SKM-1 treated with dmso at 0.1 percent for 144 hours (cell line): ENCODE measurements at regions not wholly inside any gene's neighbourhood (a gene's known extent, or its start where the extent isn't known, plus 50 kb on each side); places are given as distances from the start of the nearest gene placed in this dataset.

Experiments
- DNase-seq: peaks from one replicate; lab custom pipeline; 2025; ENCODE audit not compliant: unreplicated experiment; lab: John Stamatoyannopoulos, UW

DNA sequence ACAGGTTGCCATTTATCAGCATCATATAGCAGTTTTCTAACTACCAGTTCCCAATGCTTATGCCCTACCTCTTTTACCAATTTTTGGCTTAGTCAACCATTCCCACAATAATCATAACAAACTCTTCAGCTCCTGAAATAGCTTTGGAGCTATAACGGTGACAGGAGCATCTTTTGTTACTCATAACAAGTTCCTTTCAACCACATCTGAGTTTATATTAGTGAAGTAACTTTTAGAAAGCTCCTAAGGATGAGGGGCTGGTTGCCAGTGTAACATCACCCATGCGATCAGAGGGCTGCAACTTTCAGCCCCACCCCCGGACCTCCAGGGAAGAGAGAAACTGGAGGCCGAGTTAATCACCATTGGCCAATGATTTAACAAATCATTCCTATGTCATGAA is 495.3 kb upstream of the RASGRP1 start:
- no peak for DNase-seq

DNA sequence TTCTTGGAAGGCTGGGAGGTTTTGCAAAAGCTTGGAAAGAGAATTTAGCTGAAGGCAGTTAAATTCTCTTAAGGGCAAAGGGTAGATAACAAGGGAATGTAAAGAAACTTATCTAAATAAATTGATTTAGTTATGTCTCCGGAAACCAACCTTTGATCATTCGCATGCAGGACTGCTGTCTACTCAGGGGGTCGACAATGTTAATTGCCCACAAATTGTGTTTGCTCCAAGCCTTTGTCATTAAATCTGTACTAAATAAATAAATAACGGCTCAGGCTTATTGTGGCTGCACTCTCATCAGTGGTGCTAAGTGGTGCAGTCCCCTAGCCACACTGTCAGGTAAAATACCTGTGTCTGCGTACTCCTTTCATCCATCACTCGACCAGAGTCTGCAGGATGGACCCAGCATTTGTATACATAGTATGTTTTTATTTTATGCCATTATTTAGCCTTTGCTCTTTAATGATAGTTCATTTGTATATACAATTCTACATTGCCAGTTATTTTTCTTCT is 497.4 kb upstream of the RASGRP1 start:
- no peak for DNase-seq

DNA sequence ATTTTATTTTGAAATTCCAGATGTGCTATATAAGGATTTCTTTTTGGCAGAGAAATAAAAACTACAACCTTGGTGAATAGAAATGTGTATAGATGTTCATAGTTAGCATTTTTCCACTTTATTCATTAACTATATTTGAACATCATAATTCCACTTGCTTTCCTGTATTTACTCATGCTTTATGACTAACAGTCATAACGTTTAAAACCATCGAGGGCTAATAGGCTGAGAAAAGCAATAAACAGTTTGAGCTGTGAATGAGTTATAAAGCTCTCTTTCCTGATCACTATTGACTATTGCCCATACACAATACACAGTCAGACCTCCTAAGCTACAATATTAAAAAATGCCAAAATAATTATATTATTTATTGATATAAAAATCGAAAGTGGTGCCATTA is 502.1 kb upstream of the RASGRP1 start:
- DNase-seq, result no peak

DNA sequence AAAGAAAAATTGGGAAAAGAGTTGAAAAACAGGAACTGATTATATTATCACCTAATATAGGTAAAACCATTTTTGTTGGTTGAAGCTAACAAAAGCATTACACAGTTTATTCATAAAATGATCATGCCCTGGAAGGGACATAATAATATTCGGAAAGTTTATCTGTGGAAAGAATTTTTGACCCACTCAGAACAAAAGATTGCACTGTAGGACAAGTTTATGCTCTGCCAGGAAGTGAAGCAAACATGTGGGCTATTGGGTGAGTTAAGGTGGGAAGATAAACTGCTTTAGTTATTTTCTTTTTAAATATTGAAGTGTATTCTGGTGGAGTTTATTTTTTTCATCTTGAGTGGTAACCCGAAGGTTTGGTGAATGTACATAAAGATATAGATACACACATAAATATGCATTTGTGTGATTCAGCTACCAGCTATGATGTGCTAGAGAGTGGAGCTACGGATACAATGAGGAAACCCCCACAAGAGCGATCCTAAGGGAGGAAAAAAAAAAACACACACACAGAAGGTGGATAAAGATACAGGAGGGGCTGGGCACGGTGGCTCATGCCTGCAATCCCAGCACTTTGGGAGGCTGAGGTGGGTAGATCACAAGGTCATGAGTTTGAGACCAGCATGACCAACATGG is 506.4 kb upstream of the THBS1 start:
- no peak for DNase-seq

DNA sequence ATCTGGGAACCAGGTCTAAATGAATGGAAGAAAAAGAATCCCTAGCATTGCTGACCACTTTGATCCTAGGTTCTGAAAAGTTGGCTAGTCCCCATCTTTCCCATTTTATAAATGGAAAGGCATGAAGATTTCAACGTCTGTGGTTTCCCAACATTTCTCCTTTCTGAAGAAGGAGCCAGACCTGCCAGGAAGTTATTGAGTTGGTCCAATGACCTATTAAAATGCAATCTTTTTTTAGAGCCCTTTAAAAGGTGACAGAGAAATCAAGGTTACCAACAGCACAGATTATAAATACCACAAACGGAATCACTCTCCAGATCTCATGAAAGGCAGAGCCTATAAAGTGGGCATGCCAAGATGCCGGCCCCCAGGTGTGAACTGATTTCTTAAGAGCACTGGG is 505.6 kb upstream of the THBS1 start:
- no peak for DNase-seq

DNA sequence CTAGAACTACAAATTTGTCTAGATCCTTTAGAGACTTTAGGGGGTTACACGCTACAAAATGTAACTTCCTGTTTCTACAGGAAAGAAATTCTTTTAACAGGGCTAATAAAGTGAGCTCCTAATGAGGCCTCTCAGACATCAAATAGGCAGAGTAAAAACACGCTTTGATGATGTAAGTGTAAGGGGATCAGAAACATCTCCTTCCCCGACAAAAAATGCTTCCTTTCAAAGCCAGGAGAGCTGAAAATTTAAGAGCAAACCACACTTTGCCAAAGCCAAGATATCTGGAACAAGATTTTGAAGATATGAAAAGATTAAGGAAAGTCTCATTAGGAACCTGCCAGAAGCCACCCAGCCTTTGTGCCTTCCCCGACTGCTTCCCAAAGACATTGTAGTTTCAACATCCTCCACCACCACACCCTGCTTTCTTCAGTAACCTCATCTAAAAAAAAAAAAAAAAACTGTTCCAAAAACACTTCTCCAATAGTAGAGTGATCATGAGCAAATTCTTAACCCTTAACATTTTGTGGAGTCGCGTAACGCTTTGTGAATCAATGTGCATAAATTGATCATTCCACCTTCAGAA is 505.0 kb upstream of the THBS1 start:
- DNase-seq, result peak; percentile 9

DNA sequence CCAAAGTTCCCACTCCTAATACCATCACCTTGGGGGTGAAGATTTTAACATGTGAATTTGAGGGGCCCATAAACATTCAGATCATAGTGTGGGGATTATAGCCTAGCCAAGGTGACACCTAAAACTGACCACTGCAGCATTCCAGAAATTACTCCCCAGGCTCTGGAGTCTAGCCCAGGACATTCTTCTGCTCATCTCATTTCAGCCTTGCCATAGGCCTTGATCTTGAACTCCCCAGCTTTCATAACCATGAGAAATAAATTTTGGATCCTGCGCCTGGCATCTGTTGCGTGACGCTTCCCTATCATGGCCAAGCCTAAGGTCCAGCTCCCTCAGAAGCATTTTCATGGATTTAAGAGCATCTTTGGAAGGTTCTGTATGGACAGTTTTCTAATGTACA is 502.9 kb upstream of the THBS1 start:
- DNase-seq, result no peak

DNA sequence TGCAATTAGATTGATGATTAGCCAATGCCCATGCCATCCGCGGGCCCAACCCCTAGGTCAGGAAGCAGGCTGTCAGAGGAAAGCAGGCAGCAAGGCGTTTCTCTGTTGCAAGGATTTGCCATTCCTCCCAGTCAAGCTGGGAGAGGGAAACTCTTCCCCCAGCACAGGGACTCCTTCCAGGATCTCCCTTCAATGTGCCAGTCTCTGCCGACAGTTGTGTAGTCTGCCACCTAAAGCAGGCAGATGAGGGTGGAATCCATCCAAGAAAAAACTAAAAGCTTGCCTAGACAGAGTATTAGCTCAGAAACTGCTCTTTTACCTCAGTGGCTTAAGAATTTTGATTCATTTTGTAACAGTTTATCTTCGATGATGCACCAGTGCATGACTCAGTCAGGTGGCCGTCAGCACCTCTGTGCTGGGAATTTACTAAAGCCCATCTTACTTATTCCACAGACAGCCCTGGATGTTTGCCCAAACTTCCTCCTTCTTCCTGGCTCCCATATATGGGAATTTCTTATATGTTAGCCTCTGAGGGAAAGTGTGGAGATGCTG is 501.5 kb upstream of the THBS1 start:
- DNase-seq, result no peak

DNA sequence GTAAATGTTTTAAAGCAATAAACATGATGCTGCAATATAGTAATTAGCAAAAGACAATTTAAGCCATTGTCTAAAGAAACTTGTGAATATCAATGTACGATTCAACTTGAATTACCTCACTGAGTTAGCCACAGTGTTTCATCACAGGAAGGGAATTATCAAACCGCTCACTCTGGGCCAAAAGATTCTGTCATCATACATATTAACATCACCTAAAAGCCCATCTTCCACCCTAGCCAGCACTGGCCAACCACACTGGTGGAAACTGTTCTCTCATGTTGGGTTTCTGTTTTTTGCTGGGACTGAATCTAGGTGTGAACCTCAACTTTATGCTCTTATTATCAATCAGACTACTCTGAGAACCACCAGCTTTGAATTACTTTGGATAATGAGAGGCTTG is 497.7 kb upstream of the THBS1 start:
- peak; percentile 84 for DNase-seq

DNA sequence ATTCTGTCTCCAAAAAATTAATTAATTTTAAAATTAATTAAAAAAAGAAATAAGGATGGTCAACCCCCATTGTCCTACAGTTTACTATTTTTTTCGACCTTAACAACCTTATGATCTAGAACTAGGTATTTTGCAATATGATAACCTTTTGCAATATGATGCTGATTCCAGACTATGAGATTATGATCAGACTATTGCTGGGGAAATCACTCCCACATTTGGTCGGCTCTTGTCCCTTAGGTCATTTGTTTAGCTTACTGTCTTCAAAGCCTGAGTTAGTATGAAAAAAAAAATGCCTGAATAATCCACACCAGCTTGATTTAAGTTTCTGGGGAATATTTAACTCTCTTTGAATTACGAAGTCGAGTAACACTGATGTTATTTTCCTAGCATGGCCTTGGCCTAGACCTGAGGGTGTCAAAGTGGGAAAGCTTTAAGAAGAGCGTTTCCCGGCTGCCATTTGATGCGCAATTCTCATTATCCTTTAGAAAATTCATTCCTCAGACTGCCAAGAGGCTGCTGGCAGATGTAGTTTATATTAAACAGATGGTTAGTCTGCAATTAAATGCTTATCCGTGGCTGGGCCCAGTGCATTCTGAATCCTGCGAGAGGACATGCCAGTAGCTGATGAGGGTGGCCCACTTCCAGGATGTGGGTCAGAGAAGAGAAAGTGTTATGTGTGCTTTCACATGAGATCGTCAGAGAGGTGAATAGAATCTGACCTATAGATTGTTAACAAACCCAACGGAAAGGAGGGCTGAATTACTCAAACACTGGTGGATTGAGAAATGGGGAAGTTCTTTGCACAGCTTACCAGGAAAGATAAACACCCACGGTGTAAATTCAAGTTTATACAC is 496.0 kb upstream of the THBS1 start:
- DNase-seq, result peak; percentile 89

DNA sequence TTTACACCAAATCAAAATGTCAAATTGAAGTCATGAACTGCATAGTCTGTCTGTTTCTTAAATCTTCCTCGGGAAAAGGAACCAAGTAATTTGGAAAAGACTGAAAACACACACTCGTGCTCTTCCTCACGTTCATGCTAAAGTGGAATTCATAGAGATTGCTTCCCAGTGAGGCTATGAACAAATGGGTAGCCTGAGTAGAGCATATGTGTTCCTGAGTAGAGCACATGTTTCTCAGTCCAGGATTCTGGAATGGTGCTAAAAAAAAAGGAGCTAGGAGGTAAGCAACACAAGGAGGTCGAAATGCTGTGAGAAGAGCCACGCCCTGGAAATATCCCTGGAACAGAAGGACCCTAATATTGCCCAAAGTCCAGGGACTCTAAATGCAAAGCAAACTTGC is 494.2 kb upstream of the THBS1 start:
- DNase-seq, result no peak

DNA sequence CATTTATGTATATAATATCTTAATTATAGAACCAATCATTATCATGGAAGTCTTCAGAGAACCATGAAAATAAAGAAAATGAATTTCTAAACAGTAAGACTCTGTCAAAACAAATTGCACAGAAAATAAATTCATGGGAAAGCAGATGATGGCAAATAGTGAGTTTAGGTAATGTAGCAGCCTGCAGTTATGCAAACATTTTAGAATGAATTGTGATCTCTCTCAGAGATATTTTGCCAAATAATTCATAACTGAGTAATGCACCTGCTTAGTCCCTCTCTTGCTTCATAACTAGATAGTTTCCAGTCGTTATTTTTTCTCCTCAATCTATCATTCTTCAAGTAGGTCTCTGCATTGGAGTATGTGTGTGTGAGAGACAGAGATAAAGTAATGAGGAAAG is 492.7 kb upstream of the THBS1 start:
- DNase-seq, result no peak

DNA sequence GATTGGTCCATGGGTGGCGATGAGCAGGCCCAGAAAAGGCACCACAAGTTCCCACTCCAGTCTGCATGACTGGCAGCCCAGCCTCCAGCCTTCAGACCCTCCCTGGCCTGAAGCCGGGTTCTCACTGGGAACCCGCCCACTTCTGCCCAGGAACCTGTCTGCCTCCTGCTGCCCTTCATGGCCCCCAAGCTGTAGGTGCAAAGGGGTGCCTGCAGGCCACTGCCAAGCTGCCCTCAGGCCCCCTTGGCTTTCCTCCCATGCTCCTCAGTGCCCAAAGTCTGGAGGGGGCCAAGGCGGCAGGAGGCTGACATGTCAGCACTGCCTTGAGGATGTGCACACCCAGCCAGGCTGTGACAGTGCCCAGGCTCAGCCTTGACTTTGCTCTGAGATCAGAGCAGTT is 488.5 kb upstream of the THBS1 start:
- DNase-seq, result no peak

DNA sequence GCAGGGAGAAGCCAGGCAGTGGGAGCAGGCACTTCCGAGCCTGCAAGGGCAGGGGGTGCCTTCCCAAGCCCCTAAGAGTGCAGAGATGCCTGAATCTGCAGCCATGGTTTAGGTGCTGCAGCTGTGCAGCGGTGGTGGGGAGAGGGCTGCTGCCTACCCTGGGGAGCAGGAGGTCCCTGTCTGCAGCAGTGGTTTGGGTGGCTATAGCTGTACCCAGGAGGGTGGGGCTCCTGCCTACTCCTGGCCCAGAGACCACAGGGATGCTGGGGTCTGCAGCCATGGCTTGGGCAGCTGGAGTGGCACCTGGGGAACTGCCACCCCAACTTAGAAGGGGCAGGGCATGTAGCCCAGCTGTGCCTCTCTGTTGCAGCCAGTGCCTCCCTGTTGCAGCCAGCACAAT is 488.1 kb upstream of the THBS1 start:
- DNase-seq, result no peak

DNA sequence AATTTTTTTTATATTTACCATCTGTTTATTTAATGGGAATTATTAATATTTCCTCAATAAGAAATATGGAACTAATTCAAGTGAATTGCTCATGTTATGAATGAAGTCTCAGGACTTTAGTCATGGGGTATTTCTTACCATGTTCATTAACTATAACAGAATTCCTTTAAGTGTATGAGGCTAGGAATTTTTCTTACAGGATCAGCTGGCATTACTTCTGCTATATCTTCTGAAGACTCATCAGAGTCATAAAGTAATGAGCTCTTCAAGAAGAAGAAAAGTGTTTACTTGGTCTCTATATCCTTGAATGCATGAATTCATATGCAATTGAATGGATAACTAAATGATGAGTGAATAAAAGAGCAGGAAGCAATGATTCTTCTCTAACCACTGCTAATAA is 486.8 kb upstream of the THBS1 start:
- no peak for DNase-seq

DNA sequence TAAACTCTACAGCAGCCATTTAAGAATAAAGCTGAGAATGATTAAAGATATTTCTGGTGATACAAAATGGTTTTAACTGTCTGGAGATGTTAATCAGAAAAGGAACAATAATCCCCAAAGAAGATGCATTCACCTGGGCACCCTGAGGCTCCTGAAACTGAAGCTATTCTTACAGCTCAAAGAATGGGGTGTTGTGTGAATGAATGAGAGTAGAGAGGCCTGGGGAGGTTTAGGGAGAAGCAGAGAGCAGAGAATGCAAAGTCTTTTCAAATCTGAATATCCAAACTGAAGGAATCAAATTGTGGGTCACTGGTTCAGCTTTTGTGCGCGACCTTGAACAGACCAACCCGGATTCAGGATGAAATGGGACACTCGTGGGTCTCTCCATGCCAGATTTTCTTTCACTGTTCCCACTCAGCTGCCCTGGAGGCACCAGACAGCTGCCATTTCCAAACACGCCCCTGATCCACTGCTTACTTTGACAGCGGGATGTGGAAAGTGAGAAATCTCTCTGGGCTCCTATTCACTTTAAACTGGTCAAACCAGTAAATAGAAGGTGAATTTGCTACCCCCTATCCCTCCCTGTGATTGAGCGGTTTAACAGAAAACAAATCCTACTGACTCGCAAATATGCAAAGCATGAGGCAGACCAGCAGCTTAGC is 485.5 kb upstream of the THBS1 start:
- no peak for DNase-seq

DNA sequence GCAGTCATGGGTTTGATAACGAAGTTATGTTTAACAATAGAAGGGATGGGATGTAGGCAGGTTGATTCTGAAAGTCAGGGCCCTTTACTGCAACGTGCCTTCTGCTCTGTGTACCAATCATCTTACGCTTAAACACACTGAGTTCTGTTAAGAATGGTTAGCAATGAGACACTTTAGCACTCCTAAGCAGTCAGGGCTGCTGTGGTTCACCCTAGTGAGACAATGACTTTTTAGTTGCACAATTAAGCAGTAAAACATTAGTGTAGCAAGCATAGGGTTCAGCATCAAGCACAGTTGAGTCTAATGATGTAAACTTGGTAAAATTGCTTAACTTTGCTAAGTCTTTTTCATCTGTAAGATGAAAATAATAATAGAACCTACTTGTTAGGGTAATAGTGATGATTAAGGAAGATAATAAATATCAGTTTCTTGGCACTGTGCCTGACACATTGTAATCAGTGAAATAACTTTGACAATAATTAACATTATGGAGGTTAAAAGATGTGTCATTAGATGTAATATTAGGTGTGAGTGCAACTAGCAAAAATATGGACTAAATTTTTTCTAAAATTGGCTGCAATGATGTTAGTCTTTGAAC is 484.2 kb upstream of the THBS1 start:
- no peak for DNase-seq

DNA sequence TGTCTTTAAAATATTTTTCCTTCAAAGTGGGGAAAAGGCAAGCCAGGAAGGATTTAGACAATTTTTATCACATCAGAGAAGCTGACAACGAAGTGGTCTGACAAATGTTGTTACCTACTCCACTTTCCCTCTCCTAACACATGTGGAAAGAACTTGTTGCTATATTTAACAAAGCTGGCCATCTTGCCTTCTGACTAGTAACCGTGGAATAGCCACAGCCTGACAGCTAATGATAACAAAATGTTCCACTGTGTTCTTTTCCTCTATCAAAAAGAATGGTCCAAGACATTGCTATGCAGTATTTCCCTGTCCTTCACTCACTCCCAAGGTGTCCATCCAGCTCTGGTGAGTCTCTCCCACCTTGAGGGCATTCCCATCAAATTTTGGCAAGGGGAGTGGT is 481.4 kb upstream of the THBS1 start:
- DNase-seq, result no peak

DNA sequence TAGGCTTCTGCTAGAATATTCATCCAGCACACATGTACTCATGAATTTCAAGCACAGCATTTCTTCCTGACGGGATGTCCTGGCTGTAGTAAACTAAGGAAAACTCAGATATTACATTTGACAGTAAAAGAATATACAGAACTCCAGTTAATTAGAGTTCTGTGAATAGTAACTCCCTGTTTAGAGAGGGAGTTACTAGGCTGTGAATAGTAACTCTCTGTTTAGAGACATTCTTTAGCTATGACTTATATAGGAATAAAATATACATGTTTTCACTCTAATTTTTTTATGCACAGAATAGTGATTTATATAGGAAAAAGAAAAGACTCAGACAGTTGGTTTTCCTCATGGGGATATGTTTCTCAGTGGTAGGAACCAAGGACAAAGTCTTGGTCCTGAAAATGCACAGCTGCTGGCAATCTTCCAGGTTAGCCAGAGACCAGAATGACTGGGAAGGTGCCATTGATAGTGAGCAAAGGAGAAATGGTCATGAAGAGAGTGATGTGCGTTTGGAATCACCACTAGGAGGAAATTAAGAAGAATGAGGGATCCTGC is 480.7 kb upstream of the THBS1 start:
- DNase-seq, result no peak

DNA sequence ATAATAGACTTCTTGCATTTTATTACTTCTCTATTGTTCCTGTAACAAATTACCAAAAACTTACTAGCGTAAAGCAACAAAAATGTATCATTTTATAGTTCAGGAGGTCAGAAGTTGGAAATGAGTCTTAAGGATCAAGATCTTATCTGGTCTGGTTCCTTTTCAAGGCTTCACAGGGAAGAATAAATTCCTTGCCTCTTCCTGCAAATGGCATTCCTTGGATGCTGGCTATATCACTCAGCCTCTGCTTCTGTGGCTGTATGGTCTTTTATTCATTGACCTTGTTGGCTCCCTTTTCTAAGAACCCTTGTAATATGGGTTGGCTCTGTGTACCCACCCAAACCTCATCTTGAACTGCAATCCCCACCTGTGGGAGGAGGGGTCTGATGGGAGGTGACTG is 478.4 kb upstream of the THBS1 start:
- no peak for DNase-seq

DNA sequence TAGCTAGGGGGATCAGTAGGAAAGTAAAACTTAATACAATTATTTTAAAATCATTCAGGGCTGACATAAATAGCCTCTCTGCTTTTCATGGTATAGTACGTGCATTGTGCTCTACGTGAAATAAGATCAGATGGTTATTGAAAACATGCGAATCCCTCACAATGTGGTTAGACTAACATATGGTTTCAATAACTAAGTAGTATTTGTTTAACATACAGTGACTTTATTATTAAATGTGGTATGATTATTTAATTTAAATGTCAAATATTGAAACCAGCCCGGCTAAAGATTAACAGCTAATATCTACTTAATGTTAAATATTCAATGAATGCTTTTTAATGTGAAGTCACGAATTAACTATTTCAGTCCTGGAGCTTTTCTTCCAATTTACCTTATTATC is 473.9 kb upstream of the THBS1 start:
- DNase-seq, result no peak
